ENCODE measurements at regions not wholly inside any gene's neighbourhood (a gene's known extent, or its start where the extent isn't known, plus 50 kb on each side); places are given as distances from the start of the nearest gene placed in this dataset.

DNA sequence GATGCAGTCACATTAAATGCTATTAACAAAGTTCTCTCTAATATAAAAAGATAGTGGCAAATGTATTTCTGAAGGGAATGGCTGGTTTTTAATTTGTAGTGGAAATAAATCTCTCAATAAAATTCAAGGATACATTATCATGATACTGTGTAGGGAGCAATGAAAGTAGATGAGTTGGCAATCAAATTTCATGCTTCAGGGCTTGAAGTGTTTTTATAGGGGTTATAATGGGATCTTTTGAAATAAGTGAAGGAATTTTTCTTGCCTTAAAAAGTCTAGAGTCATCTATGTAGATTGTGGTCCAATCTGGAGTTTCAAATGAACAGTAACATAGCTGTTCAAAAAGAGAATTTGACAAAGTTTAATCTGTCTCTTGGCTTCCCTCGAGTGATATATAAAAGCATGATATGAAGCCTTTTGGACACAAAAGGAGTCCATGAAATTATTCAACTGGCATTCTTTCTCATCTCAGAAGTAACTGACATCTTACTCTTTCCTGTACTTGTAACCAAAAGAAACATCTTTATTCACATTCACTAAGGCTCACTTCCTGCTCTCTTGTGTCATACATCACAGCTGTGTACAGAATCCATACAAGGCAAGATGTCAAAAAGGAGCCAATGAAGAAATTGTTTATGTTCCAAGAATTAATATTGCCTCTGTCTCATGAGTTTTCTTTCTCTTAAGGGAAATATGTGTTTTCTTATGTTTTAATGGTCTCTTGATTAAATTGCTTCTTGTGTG is 591.0 kb upstream of the GJE1 start:
- H3K9me3 Mint-ChIP-seq (ENCODE audit: unreplicated experiment): peaks cover 19% of the 10 kb centered on the region
- peaks cover 10% of the 10 kb centered on the region for H3K4me1 Mint-ChIP-seq (ENCODE audit: unreplicated experiment)
- TF ChIP-seq, protein P1, sequence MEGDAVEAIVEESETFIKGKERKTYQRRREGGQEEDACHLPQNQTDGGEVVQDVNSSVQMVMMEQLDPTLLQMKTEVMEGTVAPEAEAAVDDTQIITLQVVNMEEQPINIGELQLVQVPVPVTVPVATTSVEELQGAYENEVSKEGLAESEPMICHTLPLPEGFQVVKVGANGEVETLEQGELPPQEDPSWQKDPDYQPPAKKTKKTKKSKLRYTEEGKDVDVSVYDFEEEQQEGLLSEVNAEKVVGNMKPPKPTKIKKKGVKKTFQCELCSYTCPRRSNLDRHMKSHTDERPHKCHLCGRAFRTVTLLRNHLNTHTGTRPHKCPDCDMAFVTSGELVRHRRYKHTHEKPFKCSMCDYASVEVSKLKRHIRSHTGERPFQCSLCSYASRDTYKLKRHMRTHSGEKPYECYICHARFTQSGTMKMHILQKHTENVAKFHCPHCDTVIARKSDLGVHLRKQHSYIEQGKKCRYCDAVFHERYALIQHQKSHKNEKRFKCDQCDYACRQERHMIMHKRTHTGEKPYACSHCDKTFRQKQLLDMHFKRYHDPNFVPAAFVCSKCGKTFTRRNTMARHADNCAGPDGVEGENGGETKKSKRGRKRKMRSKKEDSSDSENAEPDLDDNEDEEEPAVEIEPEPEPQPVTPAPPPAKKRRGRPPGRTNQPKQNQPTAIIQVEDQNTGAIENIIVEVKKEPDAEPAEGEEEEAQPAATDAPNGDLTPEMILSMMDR (IDR thresholded peaks at IDR 0.05): no peak
- no peaks in the 10 kb centered on the region for H3K27me3 Mint-ChIP-seq (ENCODE audit: unreplicated experiment)
- DNase-seq (ENCODE audit: extremely low spot score, unreplicated experiment): no peak
- H3K27ac Mint-ChIP-seq (ENCODE audit: unreplicated experiment): peak overlapping the region; percentile 3
- H3K36me3 Mint-ChIP-seq (ENCODE audit: unreplicated experiment): peaks cover 3% of the 10 kb centered on the region
- no peak overlapping the region for H3K4me3 Mint-ChIP-seq (ENCODE audit: unreplicated experiment)

- H3K27ac Mint-ChIP-seq (ENCODE audit: unreplicated experiment): no peak overlapping the region
- TF ChIP-seq, protein P1 (IDR thresholded peaks at IDR 0.05): no peak
- H3K4me1 Mint-ChIP-seq (ENCODE audit: unreplicated experiment): peaks cover 10% of the 10 kb centered on the region
- DNase-seq (ENCODE audit: extremely low spot score, unreplicated experiment): no peak
- no peak overlapping the region for H3K4me3 Mint-ChIP-seq (ENCODE audit: unreplicated experiment)
- H3K36me3 Mint-ChIP-seq (ENCODE audit: unreplicated experiment): no peaks in the 10 kb centered on the region
- H3K27me3 Mint-ChIP-seq (ENCODE audit: unreplicated experiment): no peaks in the 10 kb centered on the region
- H3K9me3 Mint-ChIP-seq (ENCODE audit: unreplicated experiment): peaks cover 9% of the 10 kb centered on the region
These were observed 592.5 kb upstream of the GJE1 start for GRCh38 chr6:141540207-141540606.

- peaks cover 10% of the 10 kb centered on the region for H3K4me1 Mint-ChIP-seq (ENCODE audit: unreplicated experiment)
- H3K9me3 Mint-ChIP-seq (ENCODE audit: unreplicated experiment): peaks cover 9% of the 10 kb centered on the region
- H3K27ac Mint-ChIP-seq (ENCODE audit: unreplicated experiment): no peak overlapping the region
- no peaks in the 10 kb centered on the region for H3K36me3 Mint-ChIP-seq (ENCODE audit: unreplicated experiment)
- H3K27me3 Mint-ChIP-seq (ENCODE audit: unreplicated experiment): no peaks in the 10 kb centered on the region
- no peak for DNase-seq (ENCODE audit: extremely low spot score, unreplicated experiment)
- TF ChIP-seq, protein P1 (IDR thresholded peaks at IDR 0.05): no peak
- no peak overlapping the region for H3K4me3 Mint-ChIP-seq (ENCODE audit: unreplicated experiment)
These were observed 593.1 kb upstream of the GJE1 start for GRCh38 chr6:141539617-141540016.

GRCh38 chr6:141532211-141532610 is 600.5 kb upstream of the GJE1 start:
- Mint-ChIP-seq H3K27me3 (ENCODE audit: unreplicated experiment) (no peaks in the 10 kb centered on the region), H3K9me3 (ENCODE audit: unreplicated experiment) (peaks cover 4% of the 10 kb centered on the region), H3K36me3 (ENCODE audit: unreplicated experiment) (no peaks in the 10 kb centered on the region), H3K27ac (ENCODE audit: unreplicated experiment) (no peak overlapping the region), H3K4me3 (ENCODE audit: unreplicated experiment) (no peak overlapping the region), H3K4me1 (ENCODE audit: unreplicated experiment) (no peaks in the 10 kb centered on the region)
- no peak for DNase-seq (ENCODE audit: extremely low spot score, unreplicated experiment)
- TF ChIP-seq, protein P1 (IDR thresholded peaks at IDR 0.05): no peak

DNA sequence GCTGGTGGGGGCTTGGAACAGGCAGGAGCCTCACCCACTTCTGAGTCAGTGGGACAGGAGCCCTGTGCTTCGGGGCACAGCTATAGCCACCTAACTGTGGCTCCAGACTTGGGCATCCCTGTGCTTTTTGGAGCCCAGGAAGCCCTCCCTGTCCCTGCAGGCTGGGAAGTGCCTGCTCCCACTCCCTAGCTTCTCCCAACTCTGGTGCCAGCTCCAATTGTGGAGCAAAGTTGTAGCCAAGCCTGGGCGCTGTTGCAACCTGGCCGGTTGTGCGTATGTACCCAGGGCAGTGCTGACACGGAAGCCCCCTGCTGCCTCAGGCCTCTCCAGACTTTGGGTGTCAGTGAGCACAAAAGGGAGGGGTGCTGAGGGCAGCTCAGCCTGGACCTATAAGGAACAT is 601.7 kb upstream of the GJE1 start:
- Mint-ChIP-seq H3K36me3 (ENCODE audit: unreplicated experiment) (no peaks in the 10 kb centered on the region), H3K27ac (ENCODE audit: unreplicated experiment) (no peak overlapping the region), H3K4me3 (ENCODE audit: unreplicated experiment) (no peak overlapping the region), H3K27me3 (ENCODE audit: unreplicated experiment) (no peaks in the 10 kb centered on the region), H3K4me1 (ENCODE audit: unreplicated experiment) (no peaks in the 10 kb centered on the region), H3K9me3 (ENCODE audit: unreplicated experiment) (peaks cover 4% of the 10 kb centered on the region)
- DNase-seq (ENCODE audit: extremely low spot score, unreplicated experiment): no peak
- TF ChIP-seq, protein P1 (IDR thresholded peaks at IDR 0.05): no peak

Data from osteocyte (in vitro differentiated cells).